Loucy (cell line): ENCODE measurements at regions not wholly inside any gene's neighbourhood (a gene's known extent, or its start where the extent isn't known, plus 50 kb on each side); places are given as distances from the start of the nearest gene placed in this dataset.

Experiments used
- H2AFZ ChIP-seq: fragments of 200-600 bp; sonication (generic); 2 replicates; pipeline ENCODE4 v1.6.0; 2016; ENCODE audit warnings: antibody characterized with exemption, mild to moderate bottlenecking, low read length, moderate library complexity
- H3F3A ChIP-seq: fragments of 200-600 bp; 2 replicates; pipeline ENCODE4 v1.6.0; 2016; ENCODE audit warnings: antibody characterized with exemption, low read depth, mild to moderate bottlenecking
- H3K27me3 ChIP-seq: fragments of 200-600 bp; sonication (generic); 2 replicates; pipeline ENCODE4 v1.6.1; 2014; ENCODE audit warnings: low read length, mild to moderate bottlenecking; ENCODE audit not compliant: insufficient read depth, poor library complexity, severe bottlenecking
- H3K36me3 ChIP-seq: fragments of 200-600 bp; sonication (generic); 2 replicates; pipeline ENCODE4 v1.6.1; 2016; ENCODE audit warnings: low read length; ENCODE audit not compliant: insufficient read depth
- H3K4me1 ChIP-seq: fragments of 200-600 bp; sonication (generic); 2 replicates; pipeline ENCODE4 v1.5.1; 2014; ENCODE audit warnings: low read length, mild to moderate bottlenecking; ENCODE audit not compliant: insufficient read depth, poor library complexity, severe bottlenecking
- H3K4me2 ChIP-seq: fragments of 200-600 bp; sonication (generic); 2 replicates; pipeline ENCODE4 v1.6.0; 2014; ENCODE audit warnings: antibody characterized with exemption, low read length, low read depth, mild to moderate bottlenecking; ENCODE audit not compliant: poor library complexity, severe bottlenecking
- H3K4me3 ChIP-seq: fragments of 200-600 bp; sonication (generic); 2 replicates; pipeline ENCODE4 v1.5.1; 2014; ENCODE audit warnings: low read length, mild to moderate bottlenecking, mixed read lengths; ENCODE audit not compliant: poor library complexity, severe bottlenecking
- H3K79me2 ChIP-seq: fragments of 200-600 bp; sonication (generic); 2 replicates; pipeline ENCODE4 v1.6.1; 2014; ENCODE audit warnings: low read length; ENCODE audit not compliant: insufficient read depth
- H3K9ac ChIP-seq: fragments of 200-600 bp; sonication (generic); 2 replicates; pipeline ENCODE4 v1.6.0; 2014; ENCODE audit warnings: mild to moderate bottlenecking, low read depth, low read length, moderate library complexity; ENCODE audit not compliant: poor library complexity, severe bottlenecking
- H3K9me2 ChIP-seq: fragments of 200-600 bp; sonication (generic); replicated peaks from 2 replicates; pipeline ENCODE4 v1.6.1; 2016; ENCODE audit warnings: low read depth, low read length, mixed read lengths
- H3K9me3 ChIP-seq: fragments of 200-600 bp; sonication (generic); 2 replicates; pipeline ENCODE4 v1.6.1; 2014; ENCODE audit warnings: mild to moderate bottlenecking, antibody characterized with exemption, low read length, low read depth; ENCODE audit not compliant: insufficient read depth
- H4K20me1 ChIP-seq: fragments of 200-600 bp; sonication (generic); 2 replicates; pipeline ENCODE4 v1.6.0; 2014; ENCODE audit warnings: antibody characterized with exemption, low read length, mild to moderate bottlenecking; ENCODE audit not compliant: insufficient read depth, poor library complexity, severe bottlenecking
- EZH2phosphoT487 ChIP-seq: fragments of 200-600 bp; IDR thresholded peaks from 2 replicates; pipeline ENCODE4 v1.6.1; 2018; ENCODE audit warnings: antibody characterized with exemption, mild to moderate bottlenecking, moderate library complexity, borderline replicate concordance
- TF ChIP-seq, protein P1 (sequence below): fragments of 200-600 bp; sonication (generic); conservative IDR thresholded peaks from 2 replicates; pipeline ENCODE4 v1.5.1; 2014; ENCODE audit warnings: mild to moderate bottlenecking, antibody characterized with exemption, low read length

DNA sequence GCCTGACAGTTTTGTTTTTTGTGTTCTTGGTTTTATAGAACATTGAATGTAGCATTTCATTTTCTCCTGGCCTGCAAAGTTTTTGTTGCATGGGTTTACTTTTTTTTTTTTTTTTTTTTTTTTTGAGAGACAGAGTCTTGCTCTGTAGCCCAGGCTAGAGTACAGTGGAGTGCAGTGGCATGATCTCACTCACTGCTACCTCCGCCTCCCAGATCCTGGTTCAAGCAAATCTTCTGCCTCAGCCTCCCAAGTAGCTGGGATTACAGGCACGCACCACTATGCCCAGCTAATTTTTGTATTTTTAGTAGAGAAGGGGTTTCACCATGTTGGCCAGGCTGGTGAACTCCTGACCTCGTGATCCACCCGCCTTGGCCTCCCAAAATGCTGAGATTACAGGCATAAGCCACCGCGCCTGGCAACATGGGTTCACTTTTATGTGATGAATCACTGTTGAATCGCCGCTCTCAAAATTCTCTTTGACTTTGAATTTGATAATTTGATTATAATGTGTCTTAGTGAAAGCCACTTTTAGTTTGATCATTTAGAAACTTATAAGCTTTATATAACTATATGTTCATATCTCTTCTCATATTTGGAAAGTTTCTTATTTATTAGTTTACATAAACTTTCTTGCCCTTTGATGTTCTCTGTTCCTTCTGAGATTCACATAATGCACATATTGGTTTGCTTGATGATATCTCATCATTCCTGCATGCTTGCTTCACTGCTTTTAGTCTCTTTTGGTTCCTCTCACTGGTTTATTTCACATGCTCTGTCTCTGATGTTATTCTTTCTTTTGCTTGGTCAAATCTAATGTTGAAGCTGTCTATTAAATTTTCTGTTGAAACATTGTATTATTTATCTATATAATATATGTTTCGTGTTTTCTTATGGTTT is 589.0 kb upstream of the CNTN5 start:
- TF ChIP-seq, protein P1, sequence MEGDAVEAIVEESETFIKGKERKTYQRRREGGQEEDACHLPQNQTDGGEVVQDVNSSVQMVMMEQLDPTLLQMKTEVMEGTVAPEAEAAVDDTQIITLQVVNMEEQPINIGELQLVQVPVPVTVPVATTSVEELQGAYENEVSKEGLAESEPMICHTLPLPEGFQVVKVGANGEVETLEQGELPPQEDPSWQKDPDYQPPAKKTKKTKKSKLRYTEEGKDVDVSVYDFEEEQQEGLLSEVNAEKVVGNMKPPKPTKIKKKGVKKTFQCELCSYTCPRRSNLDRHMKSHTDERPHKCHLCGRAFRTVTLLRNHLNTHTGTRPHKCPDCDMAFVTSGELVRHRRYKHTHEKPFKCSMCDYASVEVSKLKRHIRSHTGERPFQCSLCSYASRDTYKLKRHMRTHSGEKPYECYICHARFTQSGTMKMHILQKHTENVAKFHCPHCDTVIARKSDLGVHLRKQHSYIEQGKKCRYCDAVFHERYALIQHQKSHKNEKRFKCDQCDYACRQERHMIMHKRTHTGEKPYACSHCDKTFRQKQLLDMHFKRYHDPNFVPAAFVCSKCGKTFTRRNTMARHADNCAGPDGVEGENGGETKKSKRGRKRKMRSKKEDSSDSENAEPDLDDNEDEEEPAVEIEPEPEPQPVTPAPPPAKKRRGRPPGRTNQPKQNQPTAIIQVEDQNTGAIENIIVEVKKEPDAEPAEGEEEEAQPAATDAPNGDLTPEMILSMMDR = no peak
- TF ChIP-seq EZH2phosphoT487 = no peak

GRCh38 chr11:98434296-98434695 is 586.5 kb upstream of the CNTN5 start:
- TF ChIP-seq, protein P1 = no peak
- H3F3A ChIP-seq = no peaks in the 10 kb centered on the region

More for the DNA sequence above, 589.0 kb upstream of the CNTN5 start:
- H3F3A ChIP-seq = no peaks in the 10 kb centered on the region
- no peaks in the 10 kb centered on the region for H3K9me2 ChIP-seq
- no peaks in the 10 kb centered on the region for H4K20me1 ChIP-seq
- no peak overlapping the region for H3K4me3 ChIP-seq
- H3K9me3 ChIP-seq = no peaks in the 10 kb centered on the region; the same call in 1 of the 2 replicates
- H2AFZ ChIP-seq = no peak overlapping the region
- no peak overlapping the region for H3K9ac ChIP-seq
- H3K4me2 ChIP-seq = no peak overlapping the region
- H3K27me3 ChIP-seq = no peaks in the 10 kb centered on the region
- H3K79me2 ChIP-seq = no peaks in the 10 kb centered on the region
- H3K4me1 ChIP-seq = no peaks in the 10 kb centered on the region
- H3K36me3 ChIP-seq = no peaks in the 10 kb centered on the region

GRCh38 chr11:98453378-98453777 is 567.4 kb upstream of the CNTN5 start:
- TF ChIP-seq, protein P1 = no peak
- no peak for TF ChIP-seq EZH2phosphoT487
- no peak overlapping the region for H2AFZ ChIP-seq
- H4K20me1 ChIP-seq = no peaks in the 10 kb centered on the region
- no peaks in the 10 kb centered on the region for H3K9me2 ChIP-seq
- no peaks in the 10 kb centered on the region for H3F3A ChIP-seq
- H3K36me3 ChIP-seq = no peaks in the 10 kb centered on the region
- no peak overlapping the region for H3K4me2 ChIP-seq
- no peaks in the 10 kb centered on the region for H3K9me3 ChIP-seq
- no peaks in the 10 kb centered on the region for H3K4me1 ChIP-seq
- H3K79me2 ChIP-seq = no peaks in the 10 kb centered on the region
- H3K9ac ChIP-seq = no peak overlapping the region
- H3K27me3 ChIP-seq = no peaks in the 10 kb centered on the region
- H3K4me3 ChIP-seq = no peak overlapping the region

More at GRCh38 chr11:98434296-98434695, 586.5 kb upstream of the CNTN5 start:
- no peaks in the 10 kb centered on the region for H3K9me2 ChIP-seq
- no peaks in the 10 kb centered on the region for H3K27me3 ChIP-seq
- no peaks in the 10 kb centered on the region for H3K36me3 ChIP-seq
- no peak overlapping the region for H2AFZ ChIP-seq
- no peaks in the 10 kb centered on the region for H3K4me1 ChIP-seq
- H4K20me1 ChIP-seq = no peaks in the 10 kb centered on the region
- H3K4me3 ChIP-seq = no peak overlapping the region
- H3K79me2 ChIP-seq = no peaks in the 10 kb centered on the region
- no peak overlapping the region for H3K9ac ChIP-seq
- no peaks in the 10 kb centered on the region; the same call in 1 of the 2 replicates for H3K9me3 ChIP-seq
- H3K4me2 ChIP-seq = no peak overlapping the region
